GM04503 (cell line): ENCODE measurements at regions not wholly inside any gene's neighbourhood (a gene's known extent, or its start where the extent isn't known, plus 50 kb on each side); places are given as distances from the start of the nearest gene placed in this dataset.
"Not testable (repeated sequence)": the region's sequence is repeated elsewhere in the genome, so short reads cannot be mapped to it uniquely, and the experiment has no call there.

Experiments
- DNase-seq: peaks from one replicate; pipeline ENCODE4 v3.0.0-alpha.2; 2012; ENCODE audit warnings: low read depth

- DNase-seq, result no peak
These were observed 63.8 kb upstream of the WNT7B start for GRCh38 chr22:46040471-46041465.

GRCh38 chr22:46041642-46042041 lies 64.7 kb upstream of the WNT7B start:
- no peak for DNase-seq

- DNase-seq, result no peak
These were observed 65.8 kb upstream of the WNT7B start for GRCh38 chr22:46042786-46043185.

- DNase-seq, result no peak
These were observed 66.4 kb upstream of the WNT7B start for GRCh38 chr22:46043339-46043738.

- DNase-seq, result no peak
These were observed 67.1 kb upstream of the WNT7B start for GRCh38 chr22:46043816-46044620.

GRCh38 chr22:46044621-46045458 lies 67.9 kb upstream of the WNT7B start:
- DNase-seq, result no peak

- DNase-seq, result no peak
These were observed 68.7 kb upstream of the WNT7B start for GRCh38 chr22:46045459-46046298.

GRCh38 chr22:46046299-46046685 lies 69.3 kb upstream of the WNT7B start:
- DNase-seq, result no peak

GRCh38 chr22:46047226-46047625 lies 70.3 kb upstream of the WNT7B start:
- DNase-seq, result no peak

- DNase-seq, result no peak
These were observed 71.1 kb upstream of the WNT7B start for GRCh38 chr22:46047841-46048595.

- not testable (repeated sequence) for DNase-seq
These were observed 71.7 kb upstream of the WNT7B start for GRCh38 chr22:46048661-46049060.

- DNase-seq, result no peak
These were observed 72.9 kb upstream of the WNT7B start for GRCh38 chr22:46049726-46050450.

GRCh38 chr22:46050451-46050845 lies 73.5 kb upstream of the WNT7B start:
- no peak for DNase-seq

GRCh38 chr22:46050916-46051614 lies 74.1 kb upstream of the WNT7B start:
- no peak for DNase-seq

- DNase-seq, result no peak
These were observed 74.7 kb upstream of the WNT7B start for GRCh38 chr22:46051646-46052045.

GRCh38 chr22:46052331-46052771 lies 75.4 kb upstream of the WNT7B start:
- no peak for DNase-seq

- no peak for DNase-seq
These were observed 76.0 kb upstream of the WNT7B start for GRCh38 chr22:46052801-46053562.

GRCh38 chr22:46053563-46054090 lies 76.7 kb upstream of the WNT7B start:
- DNase-seq, result no peak
